A673 (cell line): ENCODE measurements at regions not wholly inside any gene's neighbourhood (a gene's known extent, or its start where the extent isn't known, plus 50 kb on each side); places are given as distances from the start of the nearest gene placed in this dataset.

Experiments used
- BruUV-seq: library from RNA; stranded (reverse); fragments of 400-500 nt; replicated peaks from 2 replicates; lab custom pipeline; 2021; lab: Mats Ljungman, UMichigan
- CTCF ChIA-PET: fragments of 300-600 bp; sonication (Branson Sonifier 250); formaldehyde crosslinking; loops from one replicate; lab custom pipeline; 2022; ENCODE audit warnings: antibody characterized with exemption; lab: Charles Lee
- POLR2A ChIA-PET: fragments of 300-600 bp; sonication (Branson Sonifier 250); formaldehyde crosslinking; loops from one replicate; lab custom pipeline; 2022; ENCODE audit warnings: antibody characterized with exemption; ENCODE audit not compliant: low non-redundant PET; lab: Charles Lee
- DNase-seq: peaks from one replicate; pipeline ENCODE4 v3.0.0-alpha.2; 2015; ENCODE audit warnings: low spot score
- H3K27ac ChIP-seq: fragments of 200-600 bp; sonication (generic); 2 replicates; pipeline ENCODE4 v1.5.1; 2016; ENCODE audit warnings: mixed run types, low read depth, mild to moderate bottlenecking, mixed read lengths, antibody characterized with exemption, low read length; ENCODE audit not compliant: poor library complexity, severe bottlenecking
- H3K27me3 ChIP-seq: fragments of 200-600 bp; sonication (generic); replicated peaks from 2 replicates; pipeline ENCODE4 v1.6.1; 2017; ENCODE audit warnings: mixed run types, low read depth, mild to moderate bottlenecking, mixed read lengths, antibody characterized with exemption, low read length; ENCODE audit not compliant: insufficient read depth, poor library complexity
- H3K36me3 ChIP-seq: fragments of 200-600 bp; sonication (generic); 2 replicates; pipeline ENCODE4 v1.6.1; 2016; ENCODE audit warnings: mixed run types, mild to moderate bottlenecking, mixed read lengths, antibody characterized with exemption, low read length; ENCODE audit not compliant: insufficient read depth, poor library complexity, severe bottlenecking
- H3K4me1 ChIP-seq: fragments of 200-600 bp; sonication (generic); 2 replicates; pipeline ENCODE4 v1.6.1; 2017; ENCODE audit warnings: mixed run types, mild to moderate bottlenecking, mixed read lengths, antibody characterized with exemption, low read length; ENCODE audit not compliant: insufficient read depth, poor library complexity, severe bottlenecking
- H3K4me3 ChIP-seq: fragments of 200-600 bp; sonication (generic); 2 replicates; pipeline ENCODE4 v1.5.1; 2016; ENCODE audit warnings: low read depth, mixed run types, mild to moderate bottlenecking, mixed read lengths, low read length; ENCODE audit not compliant: poor library complexity, severe bottlenecking
- H3K9me3 ChIP-seq: fragments of 200-600 bp; sonication (generic); 2 replicates; pipeline ENCODE4 v1.6.1; 2016; ENCODE audit warnings: mixed run types, low read depth, mild to moderate bottlenecking, mixed read lengths, antibody characterized with exemption, low read length; ENCODE audit not compliant: poor library complexity, severe bottlenecking
- CTCF ChIP-seq: fragments of 300-800, 200-600 bp; sonication (generic); conservative IDR thresholded peaks from 2 replicates; pipeline ENCODE4 v1.5.1; 2017; ENCODE audit warnings: low read depth, mild to moderate bottlenecking, antibody characterized with exemption, low read length, moderate library complexity, mixed read lengths
- EZH2 ChIP-seq: fragments of 200-600 bp; sonication (generic); IDR thresholded peaks from 2 replicates; pipeline ENCODE4 v1.6.1; 2017; ENCODE audit warnings: borderline replicate concordance, low read depth, mild to moderate bottlenecking, mixed read lengths, antibody characterized with exemption, low read length; ENCODE audit not compliant: poor library complexity, severe bottlenecking
- intact Hi-C: fragments of 100-400 bp; cut with micrococcal nuclease; formaldehyde crosslinking; loops from one replicate; pipeline ENCODE4 v1.10.0; 2022; ENCODE audit not compliant: unreplicated experiment

DNA sequence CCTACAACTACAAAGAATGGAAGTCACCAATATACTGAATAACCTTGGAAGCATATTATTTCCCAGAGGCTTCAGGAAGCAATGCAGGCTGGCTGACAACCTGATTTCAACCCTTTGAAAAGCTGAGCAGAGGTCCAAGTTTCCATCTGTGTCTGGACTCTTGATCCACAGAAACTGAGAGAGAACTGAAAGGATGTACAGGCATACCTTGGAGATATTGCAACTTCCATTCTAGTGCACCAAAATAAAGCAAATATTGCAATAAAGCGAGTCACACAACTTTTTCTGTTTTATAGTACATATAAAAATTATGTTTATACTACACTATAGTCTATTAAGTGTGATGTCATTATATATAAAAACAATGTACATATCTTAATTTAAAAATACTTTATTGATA lies 85.3 kb downstream of the TYW3 start:
- intact Hi-C loops: no loop called here
- Histone ChIP-seq H3K4me1 (no peaks in the 10 kb centered on the region), H3K27ac (no peak overlapping the region), H3K36me3 (no peaks in the 10 kb centered on the region), H3K27me3 (peaks cover 27% of the 10 kb centered on the region), H3K4me3 (no peak overlapping the region), H3K9me3 (no peaks in the 10 kb centered on the region)
- CTCF ChIA-PET: no interaction called here
- no peak for TF ChIP-seq CTCF
- no peak for TF ChIP-seq EZH2
- no TSS peak for BruUV-seq
- POLR2A ChIA-PET: no interaction called here
- DNase-seq: no peak

- Histone ChIP-seq H3K36me3 (no peaks in the 10 kb centered on the region), H3K27me3 (peaks cover 28% of the 10 kb centered on the region), H3K9me3 (no peaks in the 10 kb centered on the region), H3K4me1 (no peaks in the 10 kb centered on the region), H3K27ac (no peak overlapping the region), H3K4me3 (no peak overlapping the region)
- ChIA-PET CTCF (no interaction called here), POLR2A (no interaction called here)
- intact Hi-C loops: no loop called here
- no peak for DNase-seq
- TF ChIP-seq CTCF (no peak), EZH2 (no peak)
- no TSS peak for BruUV-seq
These were observed 85.9 kb downstream of the TYW3 start for GRCh38 chr1:74818661-74819456.

DNA sequence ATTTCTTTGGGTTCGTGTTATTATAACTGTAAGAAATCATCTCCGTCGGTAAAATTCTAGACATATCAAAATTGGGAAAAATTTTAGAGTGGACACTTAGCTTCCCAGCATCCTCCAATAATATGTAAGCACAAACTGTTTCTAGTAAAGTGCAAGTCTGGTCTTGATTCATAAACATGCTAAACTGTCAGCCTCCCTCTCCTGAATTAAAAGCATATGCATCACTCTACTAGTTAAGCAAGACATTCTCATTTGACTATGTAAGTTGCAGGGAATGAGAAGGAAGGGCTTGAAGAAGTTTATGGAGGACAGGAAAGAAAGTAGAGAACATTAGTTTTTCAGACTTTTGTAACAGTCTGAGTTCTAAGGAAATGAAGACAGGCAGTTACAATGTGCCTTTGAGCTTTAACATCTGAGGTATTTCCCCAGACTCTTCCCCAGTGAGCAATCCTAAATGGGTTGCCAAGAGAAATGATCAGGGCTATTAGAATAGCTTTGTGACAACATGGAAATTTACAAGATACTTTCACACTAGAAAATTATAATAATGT lies 90.0 kb downstream of the TYW3 start:
- intact Hi-C loops: no loop called here
- no TSS peak for BruUV-seq
- DNase-seq: no peak
- Histone ChIP-seq H3K4me1 (no peaks in the 10 kb centered on the region), H3K4me3 (no peak overlapping the region), H3K27me3 (peaks cover 28% of the 10 kb centered on the region), H3K9me3 (no peaks in the 10 kb centered on the region), H3K27ac (no peak overlapping the region), H3K36me3 (no peaks in the 10 kb centered on the region)
- POLR2A ChIA-PET: no interaction called here
- TF ChIP-seq EZH2 (no peak), CTCF (no peak)
- CTCF ChIA-PET: no interaction called here
